OCI-LY7 (cell line): ENCODE measurements at regions not wholly inside any gene's neighbourhood (a gene's known extent, or its start where the extent isn't known, plus 50 kb on each side); places are given as distances from the start of the nearest gene placed in this dataset.

ENCODE experiments used
- EZH2phosphoT487 ChIP-seq: fragments of 200-600 bp; sonication (generic); IDR thresholded peaks from 2 replicates; pipeline ENCODE4 v1.6.1; 2018; ENCODE audit warnings: low read depth, borderline replicate concordance, mild to moderate bottlenecking, mixed run types, antibody characterized with exemption, low read length, moderate library complexity, mixed read lengths
- TF ChIP-seq, protein P1 (sequence below): fragments of 200-600 bp; sonication (generic); conservative IDR thresholded peaks from 2 replicates; pipeline ENCODE4 v1.5.1; 2014; ENCODE audit warnings: mild to moderate bottlenecking, antibody characterized with exemption, low read length, moderate library complexity, mixed read lengths

DNA sequence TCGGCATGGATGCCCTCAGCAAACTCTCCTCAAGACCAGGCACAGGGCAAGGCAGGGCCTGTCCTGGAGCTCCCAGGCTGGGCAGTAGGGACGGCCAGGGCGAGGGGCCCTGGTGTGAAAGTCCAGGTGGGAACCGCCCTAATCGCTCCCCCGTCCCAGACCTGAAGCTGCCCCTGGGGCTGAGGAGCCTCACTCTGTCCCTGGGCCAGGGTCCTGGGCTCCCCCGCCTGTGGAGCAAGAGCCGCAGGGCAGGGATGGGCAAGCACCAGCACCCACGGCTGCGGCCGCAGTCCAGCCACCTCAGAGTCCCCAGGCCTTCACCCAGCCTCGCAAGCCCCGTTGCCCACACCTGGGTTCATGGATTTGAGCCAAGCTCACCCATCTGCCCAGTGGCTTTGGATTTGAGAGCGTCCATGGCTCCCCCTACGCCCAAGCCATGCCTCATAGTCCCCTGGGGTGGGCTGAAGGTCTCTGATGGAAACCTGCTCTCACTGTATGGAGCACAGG lies 102.4 kb upstream of the C14orf180 start:
- TF ChIP-seq, protein P1, sequence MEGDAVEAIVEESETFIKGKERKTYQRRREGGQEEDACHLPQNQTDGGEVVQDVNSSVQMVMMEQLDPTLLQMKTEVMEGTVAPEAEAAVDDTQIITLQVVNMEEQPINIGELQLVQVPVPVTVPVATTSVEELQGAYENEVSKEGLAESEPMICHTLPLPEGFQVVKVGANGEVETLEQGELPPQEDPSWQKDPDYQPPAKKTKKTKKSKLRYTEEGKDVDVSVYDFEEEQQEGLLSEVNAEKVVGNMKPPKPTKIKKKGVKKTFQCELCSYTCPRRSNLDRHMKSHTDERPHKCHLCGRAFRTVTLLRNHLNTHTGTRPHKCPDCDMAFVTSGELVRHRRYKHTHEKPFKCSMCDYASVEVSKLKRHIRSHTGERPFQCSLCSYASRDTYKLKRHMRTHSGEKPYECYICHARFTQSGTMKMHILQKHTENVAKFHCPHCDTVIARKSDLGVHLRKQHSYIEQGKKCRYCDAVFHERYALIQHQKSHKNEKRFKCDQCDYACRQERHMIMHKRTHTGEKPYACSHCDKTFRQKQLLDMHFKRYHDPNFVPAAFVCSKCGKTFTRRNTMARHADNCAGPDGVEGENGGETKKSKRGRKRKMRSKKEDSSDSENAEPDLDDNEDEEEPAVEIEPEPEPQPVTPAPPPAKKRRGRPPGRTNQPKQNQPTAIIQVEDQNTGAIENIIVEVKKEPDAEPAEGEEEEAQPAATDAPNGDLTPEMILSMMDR = no peak
- no peak for TF ChIP-seq EZH2phosphoT487
